NCI-H526 treated with DMSO at 0.1 percent for 48 hours (cell line): ENCODE measurements at regions not wholly inside any gene's neighbourhood (a gene's known extent, or its start where the extent isn't known, plus 50 kb on each side); places are given as distances from the start of the nearest gene placed in this dataset.
A peak's percentile ranks its signal among the peaks of the same experiment; 100 is the strongest.
"Not testable (repeated sequence)": the region's sequence is repeated elsewhere in the genome, so short reads cannot be mapped to it uniquely, and the experiment has no call there.

Experiments
- DNase-seq: peaks from one replicate; lab custom pipeline; 2025; lab: John Stamatoyannopoulos, UW

- DNase-seq = no peak
Measured at GRCh38 chr10:124213471-124213870, 120.1 kb upstream of the CHST15 start.

- no peak for DNase-seq
Measured at GRCh38 chr10:124212702-124213101, 119.3 kb upstream of the CHST15 start.

- DNase-seq = no peak
Measured at GRCh38 chr10:124211921-124212320, 118.5 kb upstream of the CHST15 start.

GRCh38 chr10:124210263-124210662, 116.9 kb upstream of the CHST15 start:
- DNase-seq = no peak

- DNase-seq = no peak
Measured at GRCh38 chr10:124207391-124207790, 114.0 kb upstream of the CHST15 start.

GRCh38 chr10:124206616-124207015, 113.2 kb upstream of the CHST15 start:
- DNase-seq = no peak

- DNase-seq = no peak
Measured at GRCh38 chr10:124205432-124205831, 112.0 kb upstream of the CHST15 start.

- no peak for DNase-seq
Measured at GRCh38 chr10:124204726-124205125, 111.3 kb upstream of the CHST15 start.

- DNase-seq = no peak
Measured at GRCh38 chr10:124200011-124200410, 106.6 kb upstream of the CHST15 start.

GRCh38 chr10:124198871-124199270, 105.5 kb upstream of the CHST15 start:
- DNase-seq = no peak

GRCh38 chr10:124198125-124198501, 104.7 kb upstream of the CHST15 start:
- DNase-seq = no peak

GRCh38 chr10:124197371-124198124, 104.2 kb upstream of the CHST15 start:
- no peak for DNase-seq

- no peak for DNase-seq
Measured at GRCh38 chr10:124196659-124197058, 103.3 kb upstream of the CHST15 start.

- DNase-seq = peak; percentile 67
Measured at GRCh38 chr10:124194199-124194824, 100.9 kb upstream of the CHST15 start.

GRCh38 chr10:124193309-124193696, 99.9 kb upstream of the CHST15 start:
- no peak for DNase-seq

- not testable (repeated sequence) for DNase-seq
Measured at GRCh38 chr10:124192664-124193308, 99.4 kb upstream of the CHST15 start.

GRCh38 chr10:124190476-124190875, 97.1 kb upstream of the CHST15 start:
- not testable (repeated sequence) for DNase-seq

- no peak for DNase-seq
Measured at GRCh38 chr10:124186956-124187355, 93.6 kb upstream of the CHST15 start.

- no peak for DNase-seq
Measured at GRCh38 chr10:124185084-124185483, 91.7 kb upstream of the CHST15 start.

- no peak for DNase-seq
Measured at GRCh38 chr10:124184208-124184830, 90.9 kb upstream of the CHST15 start.

- DNase-seq = no peak
Measured at GRCh38 chr10:124183617-124184016, 90.2 kb upstream of the CHST15 start.

- DNase-seq = no peak
Measured at GRCh38 chr10:124182088-124182541, 88.7 kb upstream of the CHST15 start.

- DNase-seq = no peak
Measured at GRCh38 chr10:124181656-124182055, 88.3 kb upstream of the CHST15 start.
